ENCODE measurements at regions not wholly inside any gene's neighbourhood (a gene's known extent, or its start where the extent isn't known, plus 50 kb on each side); places are given as distances from the start of the nearest gene placed in this dataset.

DNA sequence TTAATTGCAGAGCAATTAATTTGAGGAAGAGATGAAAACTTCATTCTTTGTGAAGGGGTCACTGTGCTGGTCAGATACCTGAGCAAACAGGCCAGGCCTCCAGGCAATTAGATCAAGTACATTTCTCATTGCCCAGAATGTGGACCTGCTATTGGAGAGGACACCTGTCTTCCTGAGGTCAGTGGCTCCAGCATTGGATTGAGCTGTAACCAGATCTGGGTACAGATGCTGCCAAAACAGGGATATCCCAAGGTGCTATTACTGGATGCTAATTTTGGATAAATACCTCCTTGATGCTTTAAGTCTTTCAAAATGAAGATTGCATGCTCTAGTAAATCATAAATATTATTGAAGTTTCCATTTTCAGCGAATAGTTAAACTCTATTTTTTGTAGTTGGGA is 131.5 kb downstream of the FAM161A start:
- Histone ChIP-seq H3K27ac (ENCODE audit: low read depth, low read length) (no peak overlapping the region), H3K9me3 (ENCODE audit: control insufficient read depth, insufficient read depth, low read length) (no peaks in the 10 kb centered on the region), H3K9ac (ENCODE audit: low read depth, low read length) (no peak overlapping the region), H3K36me3 (ENCODE audit: control insufficient read depth, insufficient read depth, low read length) (no peaks in the 10 kb centered on the region), H3K4me1 (ENCODE audit: control insufficient read depth, insufficient read depth, low read length) (no peaks in the 10 kb centered on the region), H3K4me3 (ENCODE audit: low read depth, low read length) (no peak overlapping the region), H3K27me3 (ENCODE audit: control insufficient read depth, insufficient read depth, low read length) (no peaks in the 10 kb centered on the region)

DNA sequence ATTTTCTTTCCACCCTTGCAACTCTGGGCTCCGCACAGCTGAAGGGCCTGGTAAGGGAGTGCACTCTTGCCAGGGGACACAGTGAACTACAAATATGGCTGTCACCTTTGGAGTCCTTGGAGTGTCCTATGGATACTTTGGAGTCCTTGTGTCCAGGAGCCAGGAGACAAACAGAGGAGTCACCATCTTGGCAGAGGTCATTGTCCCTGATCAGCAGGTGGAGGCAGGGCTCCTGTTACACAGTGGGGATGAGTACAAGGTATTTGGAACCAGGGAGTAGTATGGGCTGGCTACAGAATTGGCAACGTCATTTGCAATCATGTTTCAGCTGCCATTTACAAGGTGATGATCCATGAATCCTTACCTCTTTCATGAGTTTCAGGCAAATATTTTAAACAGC is 132.5 kb downstream of the FAM161A start:
- Histone ChIP-seq H3K36me3 (ENCODE audit: control insufficient read depth, insufficient read depth, low read length) (no peaks in the 10 kb centered on the region), H3K27me3 (ENCODE audit: control insufficient read depth, insufficient read depth, low read length) (no peaks in the 10 kb centered on the region), H3K9me3 (ENCODE audit: control insufficient read depth, insufficient read depth, low read length) (no peaks in the 10 kb centered on the region), H3K9ac (ENCODE audit: low read depth, low read length) (no peak overlapping the region), H3K4me3 (ENCODE audit: low read depth, low read length) (no peak overlapping the region), H3K27ac (ENCODE audit: low read depth, low read length) (no peak overlapping the region), H3K4me1 (ENCODE audit: control insufficient read depth, insufficient read depth, low read length) (no peaks in the 10 kb centered on the region)

- Histone ChIP-seq H3K36me3 (ENCODE audit: control insufficient read depth, insufficient read depth, low read length) (no peaks in the 10 kb centered on the region), H3K9ac (ENCODE audit: low read depth, low read length) (no peak overlapping the region), H3K4me3 (ENCODE audit: low read depth, low read length) (no peak overlapping the region), H3K27ac (ENCODE audit: low read depth, low read length) (no peak overlapping the region), H3K9me3 (ENCODE audit: control insufficient read depth, insufficient read depth, low read length) (no peaks in the 10 kb centered on the region), H3K27me3 (ENCODE audit: control insufficient read depth, insufficient read depth, low read length) (no peaks in the 10 kb centered on the region), H3K4me1 (ENCODE audit: control insufficient read depth, insufficient read depth, low read length) (no peaks in the 10 kb centered on the region)
Observed at GRCh38 chr2:61720911-61721310, 132.9 kb downstream of the FAM161A start.

- Histone ChIP-seq H3K27ac (ENCODE audit: low read depth, low read length) (no peak overlapping the region), H3K9me3 (ENCODE audit: control insufficient read depth, insufficient read depth, low read length) (no peaks in the 10 kb centered on the region), H3K27me3 (ENCODE audit: control insufficient read depth, insufficient read depth, low read length) (no peaks in the 10 kb centered on the region), H3K36me3 (ENCODE audit: control insufficient read depth, insufficient read depth, low read length) (no peaks in the 10 kb centered on the region), H3K4me1 (ENCODE audit: control insufficient read depth, insufficient read depth, low read length) (no peaks in the 10 kb centered on the region), H3K9ac (ENCODE audit: low read depth, low read length) (no peak overlapping the region), H3K4me3 (ENCODE audit: low read depth, low read length) (no peak overlapping the region)
Observed at GRCh38 chr2:61718965-61719364, 134.9 kb downstream of the FAM161A start.

DNA sequence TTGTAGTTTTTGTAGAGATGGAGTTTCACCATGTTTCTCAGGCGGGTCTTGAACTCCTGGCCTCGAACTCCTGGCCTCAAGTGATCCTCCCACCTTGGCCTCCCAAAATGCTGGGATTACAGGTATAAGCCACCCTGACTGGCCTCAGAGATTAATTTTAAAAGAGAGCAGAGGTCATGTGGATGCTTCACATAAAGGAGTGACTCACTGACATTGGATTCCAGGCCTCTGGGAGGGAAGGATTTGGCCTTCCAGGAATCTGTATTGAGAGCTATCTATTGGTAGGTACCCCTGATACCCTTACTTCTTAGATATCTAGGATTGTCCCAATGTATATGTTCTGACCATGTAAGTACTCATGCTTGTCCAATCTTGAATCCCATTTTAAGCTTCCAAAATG is 138.4 kb downstream of the FAM161A start:
- no peak overlapping the region for H3K27ac ChIP-seq (ENCODE audit: low read depth, low read length)
- no peaks in the 10 kb centered on the region for H3K9me3 ChIP-seq (ENCODE audit: control insufficient read depth, insufficient read depth, low read length)
- H3K36me3 ChIP-seq (ENCODE audit: control insufficient read depth, insufficient read depth, low read length): no peaks in the 10 kb centered on the region
- no peaks in the 10 kb centered on the region for H3K27me3 ChIP-seq (ENCODE audit: control insufficient read depth, insufficient read depth, low read length)
- H3K4me1 ChIP-seq (ENCODE audit: control insufficient read depth, insufficient read depth, low read length): no peaks in the 10 kb centered on the region
- H3K4me3 ChIP-seq (ENCODE audit: low read depth, low read length): no peak overlapping the region
- no peak overlapping the region for H3K9ac ChIP-seq (ENCODE audit: low read depth, low read length)

- H3K36me3 ChIP-seq (ENCODE audit: control insufficient read depth, insufficient read depth, low read length): no peaks in the 10 kb centered on the region
- H3K9ac ChIP-seq (ENCODE audit: low read depth, low read length): no peak overlapping the region
- H3K27me3 ChIP-seq (ENCODE audit: control insufficient read depth, insufficient read depth, low read length): no peaks in the 10 kb centered on the region
- H3K9me3 ChIP-seq (ENCODE audit: control insufficient read depth, insufficient read depth, low read length): no peaks in the 10 kb centered on the region
- no peak overlapping the region for H3K27ac ChIP-seq (ENCODE audit: low read depth, low read length)
- H3K4me3 ChIP-seq (ENCODE audit: low read depth, low read length): no peak overlapping the region
- no peaks in the 10 kb centered on the region for H3K4me1 ChIP-seq (ENCODE audit: control insufficient read depth, insufficient read depth, low read length)
Observed at GRCh38 chr2:61714210-61714609, 139.7 kb downstream of the FAM161A start.

GRCh38 chr2:61713457-61713856 is 140.4 kb downstream of the FAM161A start:
- H3K4me3 ChIP-seq (ENCODE audit: low read depth, low read length): no peak overlapping the region
- no peak overlapping the region for H3K9ac ChIP-seq (ENCODE audit: low read depth, low read length)
- H3K27ac ChIP-seq (ENCODE audit: low read depth, low read length): no peak overlapping the region
- H3K4me1 ChIP-seq (ENCODE audit: control insufficient read depth, insufficient read depth, low read length): no peaks in the 10 kb centered on the region
- no peaks in the 10 kb centered on the region for H3K9me3 ChIP-seq (ENCODE audit: control insufficient read depth, insufficient read depth, low read length)
- H3K36me3 ChIP-seq (ENCODE audit: control insufficient read depth, insufficient read depth, low read length): no peaks in the 10 kb centered on the region
- no peaks in the 10 kb centered on the region for H3K27me3 ChIP-seq (ENCODE audit: control insufficient read depth, insufficient read depth, low read length)

GRCh38 chr2:61712060-61712459 is 141.8 kb downstream of the FAM161A start:
- no peak overlapping the region for H3K4me3 ChIP-seq (ENCODE audit: low read depth, low read length)
- no peaks in the 10 kb centered on the region for H3K36me3 ChIP-seq (ENCODE audit: control insufficient read depth, insufficient read depth, low read length)
- no peak overlapping the region for H3K27ac ChIP-seq (ENCODE audit: low read depth, low read length)
- no peak overlapping the region for H3K9ac ChIP-seq (ENCODE audit: low read depth, low read length)
- no peaks in the 10 kb centered on the region for H3K9me3 ChIP-seq (ENCODE audit: control insufficient read depth, insufficient read depth, low read length)
- H3K4me1 ChIP-seq (ENCODE audit: control insufficient read depth, insufficient read depth, low read length): no peaks in the 10 kb centered on the region
- H3K27me3 ChIP-seq (ENCODE audit: control insufficient read depth, insufficient read depth, low read length): no peaks in the 10 kb centered on the region

DNA sequence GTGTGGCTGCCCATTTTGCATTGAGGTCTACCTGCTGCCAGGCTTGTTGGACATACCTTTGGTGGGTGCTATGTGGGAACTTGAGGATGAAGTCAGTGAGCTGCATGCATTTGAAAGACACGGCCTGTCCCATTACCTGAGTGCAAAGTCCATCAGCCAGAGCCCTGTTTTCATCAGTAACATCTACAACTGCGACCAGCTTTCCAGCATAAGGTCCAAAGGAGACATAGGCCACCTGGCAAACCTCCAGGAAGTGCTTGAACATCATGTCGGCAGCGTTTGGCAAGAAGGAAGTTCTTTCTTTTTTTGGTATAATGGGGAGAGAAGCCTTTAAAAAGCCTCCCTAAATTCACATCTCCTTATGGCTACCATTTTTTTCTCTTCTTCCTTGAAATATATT is 143.1 kb downstream of the FAM161A start:
- no peaks in the 10 kb centered on the region for H3K27me3 ChIP-seq (ENCODE audit: control insufficient read depth, insufficient read depth, low read length)
- H3K36me3 ChIP-seq (ENCODE audit: control insufficient read depth, insufficient read depth, low read length): no peaks in the 10 kb centered on the region
- H3K9me3 ChIP-seq (ENCODE audit: control insufficient read depth, insufficient read depth, low read length): no peaks in the 10 kb centered on the region
- H3K9ac ChIP-seq (ENCODE audit: low read depth, low read length): no peak overlapping the region
- H3K4me3 ChIP-seq (ENCODE audit: low read depth, low read length): no peak overlapping the region
- no peak overlapping the region for H3K27ac ChIP-seq (ENCODE audit: low read depth, low read length)
- H3K4me1 ChIP-seq (ENCODE audit: control insufficient read depth, insufficient read depth, low read length): no peaks in the 10 kb centered on the region

DNA sequence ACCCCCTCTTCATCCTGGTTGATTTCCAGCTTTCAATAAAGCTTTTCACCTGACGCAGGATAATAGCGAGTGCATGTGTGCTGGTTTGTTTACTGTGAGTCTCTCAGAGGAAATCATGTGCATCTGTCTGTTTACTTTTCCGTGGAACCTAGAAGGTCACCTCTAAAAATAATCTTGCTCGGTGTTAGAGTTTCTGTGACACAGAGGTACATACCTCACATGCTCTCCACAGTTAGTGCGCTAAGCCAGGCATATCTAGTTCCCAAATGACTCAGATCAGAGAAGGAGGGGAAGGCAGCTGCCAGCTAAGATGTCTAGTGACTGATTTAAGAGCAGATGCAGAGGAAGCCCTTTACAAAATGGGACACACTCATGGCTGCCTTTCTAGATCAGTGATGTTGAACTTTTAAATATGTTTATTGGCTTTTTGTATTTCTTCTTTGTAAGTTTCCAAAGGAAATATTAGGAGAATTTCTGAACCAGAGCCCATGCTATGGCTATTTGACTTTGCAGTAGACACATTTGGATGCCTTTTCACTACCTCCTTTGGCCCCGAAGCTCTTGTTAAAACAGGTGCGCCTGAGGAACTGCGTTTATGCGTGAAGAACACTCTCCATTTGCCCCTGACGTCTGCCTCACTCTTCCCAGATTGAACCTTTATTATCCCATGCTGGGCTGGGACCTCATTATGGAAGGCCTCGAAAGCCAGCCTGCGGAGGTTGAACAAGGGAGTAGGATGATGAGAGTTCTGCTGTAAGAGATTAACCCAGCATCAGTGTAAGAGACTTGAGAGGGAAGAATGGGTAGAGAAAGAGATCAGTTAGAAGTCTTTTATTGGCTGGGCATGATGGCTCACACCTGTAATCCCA is 145.6 kb downstream of the FAM161A start:
- Histone ChIP-seq H3K9me3 (ENCODE audit: control insufficient read depth, insufficient read depth, low read length) (no peaks in the 10 kb centered on the region; the same call in 1 of the 2 replicates), H3K9ac (ENCODE audit: low read depth, low read length) (no peak overlapping the region), H3K4me3 (ENCODE audit: low read depth, low read length) (no peak overlapping the region), H3K27ac (ENCODE audit: low read depth, low read length) (no peak overlapping the region), H3K27me3 (ENCODE audit: control insufficient read depth, insufficient read depth, low read length) (no peaks in the 10 kb centered on the region), H3K4me1 (ENCODE audit: control insufficient read depth, insufficient read depth, low read length) (no peaks in the 10 kb centered on the region), H3K36me3 (ENCODE audit: control insufficient read depth, insufficient read depth, low read length) (no peaks in the 10 kb centered on the region)

- H3K27me3 ChIP-seq (ENCODE audit: control insufficient read depth, insufficient read depth, low read length): no peaks in the 10 kb centered on the region
Observed at GRCh38 chr2:61705625-61706024, 148.2 kb downstream of the FAM161A start.

More at GRCh38 chr2:61705625-61706024, 148.2 kb downstream of the FAM161A start:
- no peaks in the 10 kb centered on the region for H3K4me1 ChIP-seq (ENCODE audit: control insufficient read depth, insufficient read depth, low read length)
- H3K4me3 ChIP-seq (ENCODE audit: low read depth, low read length): no peak overlapping the region
- no peak overlapping the region for H3K27ac ChIP-seq (ENCODE audit: low read depth, low read length)
- no peaks in the 10 kb centered on the region; the same call in 1 of the 2 replicates for H3K9me3 ChIP-seq (ENCODE audit: control insufficient read depth, insufficient read depth, low read length)
- H3K9ac ChIP-seq (ENCODE audit: low read depth, low read length): no peak overlapping the region
- no peaks in the 10 kb centered on the region for H3K36me3 ChIP-seq (ENCODE audit: control insufficient read depth, insufficient read depth, low read length)

Data from HUES48 (cell line).